ENCODE measurements at regions not wholly inside any gene's neighbourhood (a gene's known extent, or its start where the extent isn't known, plus 50 kb on each side); places are given as distances from the start of the nearest gene placed in this dataset.
"Not testable (repeated sequence)": the region's sequence is repeated elsewhere in the genome, so short reads cannot be mapped to it uniquely, and the experiment has no call there.

DNA sequence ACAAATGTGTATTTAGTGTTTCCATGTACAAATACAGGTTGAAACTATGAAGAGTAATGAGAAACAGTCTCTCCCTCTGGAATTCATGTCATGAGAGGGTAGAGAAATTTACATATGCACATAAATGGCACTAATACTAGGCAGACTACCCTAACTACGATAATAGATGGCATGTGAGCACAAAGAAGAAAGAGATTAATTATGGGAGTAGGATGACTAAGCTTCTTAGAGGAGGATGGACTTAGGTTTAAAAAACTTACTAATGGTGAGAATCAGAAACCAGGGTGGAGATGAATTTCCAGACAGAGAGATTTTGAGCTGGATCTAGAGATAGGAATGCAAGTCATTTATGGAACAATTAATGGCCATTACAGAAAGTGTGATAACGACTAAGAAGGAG lies 225.3 kb upstream of the HTR1E start:
- no peak overlapping the region for H3K27ac Mint-ChIP-seq
- H3K4me1 Mint-ChIP-seq (ENCODE audit: low read depth), result no peaks in the 10 kb centered on the region
- H3K4me3 Mint-ChIP-seq, result no peak overlapping the region
- H3K9me3 Mint-ChIP-seq (ENCODE audit: low read depth), result peaks cover 10% of the 10 kb centered on the region
- no peaks in the 10 kb centered on the region for H3K36me3 Mint-ChIP-seq
- H3K27me3 Mint-ChIP-seq, result no peaks in the 10 kb centered on the region

DNA sequence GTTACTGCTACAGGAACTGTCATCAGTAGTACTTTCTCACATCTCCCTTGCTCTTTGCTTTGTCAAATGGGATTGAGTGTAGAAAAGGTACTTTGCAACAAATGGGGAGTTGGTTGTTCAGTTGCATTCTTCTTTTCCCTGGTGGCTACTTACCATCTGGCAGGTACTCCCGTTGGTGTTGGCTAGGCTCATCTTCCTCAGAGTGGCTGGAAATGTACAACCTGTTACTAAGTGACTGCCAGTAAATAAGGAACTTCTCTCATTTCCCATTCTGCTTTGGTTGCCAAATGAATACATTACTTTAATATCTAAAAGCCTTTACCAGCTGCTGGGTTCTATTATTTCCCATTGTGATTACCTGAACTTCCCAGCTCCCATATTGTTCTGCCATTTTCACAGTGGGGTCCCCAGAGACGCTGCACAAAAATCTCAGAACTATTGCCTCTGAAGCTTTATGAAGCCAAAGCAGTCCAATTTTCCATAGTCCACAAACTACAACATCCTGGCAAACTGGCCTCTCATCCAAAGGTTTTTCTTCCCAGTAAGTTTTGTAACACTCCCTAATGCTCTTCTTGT lies 229.7 kb upstream of the HTR1E start:
- Mint-ChIP-seq H3K4me1 (ENCODE audit: low read depth) (no peaks in the 10 kb centered on the region), H3K9me3 (ENCODE audit: low read depth) (peaks cover 8% of the 10 kb centered on the region), H3K36me3 (no peaks in the 10 kb centered on the region), H3K4me3 (no peak overlapping the region), H3K27ac (no peak overlapping the region), H3K27me3 (no peaks in the 10 kb centered on the region)

DNA sequence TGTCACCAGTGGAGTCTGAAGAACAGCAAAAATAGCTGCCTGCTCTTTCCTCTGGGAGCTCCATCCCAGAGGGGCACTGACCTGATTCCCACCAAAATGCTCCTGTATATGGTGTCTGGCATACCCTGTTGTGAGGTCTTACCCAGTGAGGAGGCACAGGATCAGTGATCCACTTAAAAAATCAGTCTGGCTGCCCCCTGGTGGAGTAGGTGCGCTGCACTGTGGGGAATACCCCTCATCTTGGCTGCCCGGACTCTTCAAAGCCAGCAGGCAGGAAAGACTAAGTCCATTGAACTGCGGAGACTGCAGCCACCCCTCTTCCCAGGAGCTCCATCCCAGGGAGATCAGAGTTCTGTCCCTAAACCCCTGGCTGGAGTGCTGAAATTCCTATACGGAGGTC lies 230.9 kb upstream of the HTR1E start:
- H3K27ac Mint-ChIP-seq, result no peak overlapping the region
- no peaks in the 10 kb centered on the region for H3K27me3 Mint-ChIP-seq
- H3K4me1 Mint-ChIP-seq (ENCODE audit: low read depth), result no peaks in the 10 kb centered on the region
- no peak overlapping the region for H3K4me3 Mint-ChIP-seq
- H3K9me3 Mint-ChIP-seq (ENCODE audit: low read depth), result peaks cover 17% of the 10 kb centered on the region
- no peaks in the 10 kb centered on the region for H3K36me3 Mint-ChIP-seq

DNA sequence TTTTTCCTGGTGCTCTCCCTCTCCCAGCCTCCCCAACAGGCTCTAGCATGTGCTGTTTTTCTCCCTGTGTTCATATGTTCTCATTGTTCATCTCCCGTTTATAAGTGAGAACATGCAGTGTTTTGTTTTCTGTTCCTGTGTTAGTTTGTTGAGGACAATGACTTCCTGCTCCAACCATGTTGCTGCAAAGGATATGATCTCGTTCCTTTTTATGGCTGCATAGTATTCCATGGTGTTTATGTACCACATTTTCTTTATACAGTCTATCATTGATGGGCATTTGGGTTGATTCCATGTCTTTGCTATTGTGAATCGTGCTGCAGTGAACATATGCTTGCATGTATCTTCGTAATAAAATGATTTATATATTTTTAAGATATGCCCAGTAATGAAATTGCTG lies 236.1 kb upstream of the HTR1E start:
- H3K27ac Mint-ChIP-seq; H3K4me3 Mint-ChIP-seq; H3K27me3 Mint-ChIP-seq; H3K36me3 Mint-ChIP-seq; H3K4me1 Mint-ChIP-seq (ENCODE audit: low read depth): not testable (repeated sequence)
- H3K9me3 Mint-ChIP-seq (ENCODE audit: low read depth), result peaks cover 19% of the 10 kb centered on the region

DNA sequence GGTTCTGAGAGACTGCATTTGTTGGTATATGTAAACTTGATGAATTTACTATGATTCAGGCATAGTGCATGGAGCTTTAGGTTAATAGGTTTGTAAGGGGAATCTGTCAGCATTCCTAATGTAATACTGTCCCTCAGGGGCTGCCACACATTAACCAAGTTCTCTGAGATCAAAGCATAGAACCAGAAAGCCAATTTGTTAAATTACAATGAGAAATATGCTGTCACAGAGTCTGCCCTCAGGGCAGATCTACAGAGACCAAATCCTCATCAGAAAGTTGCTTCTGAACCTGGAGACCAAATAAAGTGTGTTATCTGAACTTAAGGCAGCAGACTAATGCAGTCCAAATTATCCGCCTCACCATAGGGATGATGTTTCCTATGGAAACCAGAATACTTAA lies 250.8 kb upstream of the HTR1E start:
- H3K27me3 Mint-ChIP-seq, result no peaks in the 10 kb centered on the region
- H3K27ac Mint-ChIP-seq, result no peak overlapping the region
- peaks cover 12% of the 10 kb centered on the region for H3K9me3 Mint-ChIP-seq (ENCODE audit: low read depth)
- no peaks in the 10 kb centered on the region for H3K4me1 Mint-ChIP-seq (ENCODE audit: low read depth)
- no peaks in the 10 kb centered on the region for H3K36me3 Mint-ChIP-seq
- no peak overlapping the region for H3K4me3 Mint-ChIP-seq

DNA sequence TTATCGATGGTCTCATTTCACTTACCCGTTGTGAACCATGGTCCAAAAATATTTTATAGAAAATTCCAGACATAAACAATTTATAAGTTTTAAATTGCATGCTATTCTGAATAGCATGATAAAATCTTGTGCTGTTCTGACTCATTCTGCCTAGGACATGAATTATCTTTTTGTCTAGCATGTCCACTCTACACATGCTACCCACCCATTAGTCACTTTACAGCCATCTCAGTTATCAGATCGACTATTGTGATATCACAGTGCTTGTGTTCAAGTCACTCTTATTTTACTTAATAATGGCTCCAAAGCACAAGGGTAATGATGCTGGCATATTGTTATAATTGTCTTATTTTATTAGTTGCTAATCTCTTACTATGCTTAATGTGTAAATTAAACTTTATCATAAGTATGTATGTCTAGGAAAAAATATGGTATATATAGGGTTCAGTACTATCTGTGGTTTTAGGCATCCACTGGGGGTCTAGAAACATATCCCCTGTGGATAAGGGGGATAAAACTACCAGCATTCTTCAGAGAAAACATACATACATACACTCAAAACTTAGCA lies 252.0 kb upstream of the HTR1E start:
- Mint-ChIP-seq H3K27me3 (no peaks in the 10 kb centered on the region), H3K36me3 (no peaks in the 10 kb centered on the region), H3K9me3 (ENCODE audit: low read depth) (peaks cover 12% of the 10 kb centered on the region), H3K4me1 (ENCODE audit: low read depth) (no peaks in the 10 kb centered on the region), H3K27ac (no peak overlapping the region), H3K4me3 (no peak overlapping the region)

DNA sequence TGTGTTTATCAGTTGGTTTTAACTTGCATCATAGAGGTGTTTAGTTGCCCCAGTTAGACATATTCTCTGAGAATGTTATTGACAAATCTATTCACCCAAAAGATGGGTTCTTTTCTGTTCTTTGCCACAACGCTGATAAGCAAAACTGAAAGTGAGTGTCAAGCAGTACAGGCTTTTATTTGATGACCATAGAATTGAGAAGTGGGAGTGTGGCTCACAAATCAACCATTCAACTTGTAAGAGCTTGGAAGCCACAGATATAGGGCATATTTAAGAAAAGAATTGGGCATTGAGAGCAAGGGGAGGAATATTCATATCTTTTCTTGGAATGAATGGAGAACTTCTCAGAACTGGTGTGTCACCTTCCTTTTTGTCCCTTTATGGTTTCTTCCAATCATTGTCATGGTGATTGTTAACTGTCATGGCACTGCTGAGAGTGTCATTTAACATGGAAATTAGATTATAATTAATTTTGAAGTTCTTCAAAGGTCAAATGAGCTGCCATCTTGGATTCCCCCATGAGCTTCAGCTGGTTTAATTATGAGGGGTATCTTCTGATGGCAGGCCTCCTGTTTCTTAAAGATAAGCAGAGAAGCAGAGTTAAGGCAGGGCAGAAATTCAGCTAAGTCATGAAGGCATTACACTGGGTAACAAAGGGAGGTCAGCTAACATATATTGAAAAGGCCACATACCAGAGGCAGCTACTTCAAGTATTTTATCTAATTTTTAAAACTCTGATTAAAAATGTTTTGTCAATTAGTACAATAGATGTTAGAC lies 254.0 kb upstream of the HTR1E start:
- H3K36me3 Mint-ChIP-seq, result no peaks in the 10 kb centered on the region
- no peak overlapping the region for H3K4me3 Mint-ChIP-seq
- peaks cover 13% of the 10 kb centered on the region for H3K9me3 Mint-ChIP-seq (ENCODE audit: low read depth)
- no peaks in the 10 kb centered on the region for H3K4me1 Mint-ChIP-seq (ENCODE audit: low read depth)
- no peak overlapping the region for H3K27ac Mint-ChIP-seq
- no peaks in the 10 kb centered on the region for H3K27me3 Mint-ChIP-seq

DNA sequence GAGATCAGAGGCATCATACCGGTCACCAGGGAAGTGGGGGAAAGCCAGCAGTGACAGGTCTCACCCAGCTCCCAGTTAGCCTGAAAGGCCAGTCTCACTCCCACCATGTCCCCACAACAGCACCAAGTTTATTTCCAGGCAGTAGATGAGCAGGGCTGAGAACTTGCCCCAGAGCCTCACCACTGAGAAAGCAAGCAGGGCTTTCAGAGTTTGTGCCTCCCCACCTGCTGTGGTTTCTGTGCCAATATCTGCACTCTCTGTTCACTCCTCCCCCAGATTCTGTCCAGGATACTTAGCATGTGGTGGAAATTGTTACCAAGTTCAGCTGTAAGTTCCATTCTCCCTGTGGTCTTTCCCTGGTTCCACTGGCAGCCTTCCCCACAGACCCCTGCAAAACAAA lies 255.0 kb upstream of the HTR1E start:
- Mint-ChIP-seq H3K4me1 (ENCODE audit: low read depth) (no peaks in the 10 kb centered on the region), H3K27me3 (no peaks in the 10 kb centered on the region), H3K27ac (no peak overlapping the region), H3K36me3 (no peaks in the 10 kb centered on the region), H3K9me3 (ENCODE audit: low read depth) (peaks cover 8% of the 10 kb centered on the region), H3K4me3 (no peak overlapping the region)

DNA sequence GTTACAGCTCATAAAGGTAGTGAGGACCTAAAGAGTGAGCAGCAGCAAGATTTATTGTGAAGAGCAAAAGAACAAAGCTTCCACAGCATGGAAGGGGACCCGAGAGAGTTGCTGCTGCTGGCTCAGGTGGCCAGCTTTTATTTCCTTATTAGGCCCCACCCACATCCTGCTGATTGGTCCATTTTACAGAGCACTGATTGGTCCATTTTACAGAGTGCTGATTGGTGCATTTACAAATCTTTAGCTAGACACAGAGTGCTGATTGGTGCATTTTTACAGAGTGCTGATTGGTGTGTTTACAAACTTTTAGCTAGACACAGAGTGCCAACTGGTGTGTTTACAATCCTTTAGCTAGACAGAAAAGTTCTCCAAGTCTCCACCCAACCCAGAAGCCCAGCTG lies 256.2 kb upstream of the HTR1E start:
- not testable (repeated sequence) for H3K4me3 Mint-ChIP-seq

DNA sequence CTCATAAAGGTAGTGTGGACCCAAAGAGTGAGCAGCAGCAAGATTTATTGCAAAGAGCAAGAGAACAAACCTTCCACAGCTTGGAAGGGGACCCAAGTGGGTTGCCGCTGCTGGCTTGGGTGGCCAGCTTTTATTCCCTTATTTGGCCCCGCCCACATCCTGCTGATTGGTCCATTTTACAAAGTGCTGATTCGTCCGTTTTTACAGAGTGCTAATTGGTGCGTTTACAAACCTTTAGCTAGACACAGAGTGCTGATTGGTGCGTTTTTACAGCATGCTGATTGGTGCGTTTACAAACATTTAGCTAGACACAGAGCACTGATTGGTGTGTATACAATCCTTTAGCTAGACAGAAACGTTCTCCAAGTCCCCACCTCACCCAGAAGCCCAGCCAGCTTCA lies 265.2 kb upstream of the HTR1E start:
- H3K36me3 Mint-ChIP-seq; H3K4me1 Mint-ChIP-seq (ENCODE audit: low read depth); H3K27ac Mint-ChIP-seq; H3K4me3 Mint-ChIP-seq; H3K27me3 Mint-ChIP-seq: not testable (repeated sequence)
- H3K9me3 Mint-ChIP-seq (ENCODE audit: low read depth), result peaks cover 16% of the 10 kb centered on the region

More for the DNA sequence above, 256.2 kb upstream of the HTR1E start:
- H3K27ac Mint-ChIP-seq; H3K36me3 Mint-ChIP-seq; H3K4me1 Mint-ChIP-seq (ENCODE audit: low read depth); H3K27me3 Mint-ChIP-seq; H3K9me3 Mint-ChIP-seq (ENCODE audit: low read depth): not testable (repeated sequence)

DNA sequence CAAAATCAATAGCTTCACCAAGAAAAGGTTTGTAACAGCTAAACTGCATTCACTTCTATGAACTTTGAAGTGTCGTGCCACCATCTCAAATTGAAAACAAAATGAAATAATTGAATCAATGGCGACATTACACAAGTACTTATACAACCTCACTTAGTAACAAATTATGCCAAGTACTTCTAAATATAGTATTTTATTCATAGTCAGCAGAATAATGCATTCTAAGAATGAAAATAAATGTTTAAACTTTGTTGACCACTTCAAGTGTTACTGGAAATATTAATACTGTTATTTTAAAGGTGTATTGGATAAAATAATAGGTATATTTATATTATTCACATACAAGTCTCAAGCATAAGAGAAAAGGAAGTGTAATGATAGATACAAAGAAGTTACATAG lies 280.1 kb upstream of the HTR1E start:
- Mint-ChIP-seq H3K4me1 (ENCODE audit: low read depth) (no peaks in the 10 kb centered on the region), H3K4me3 (no peak overlapping the region), H3K27me3 (no peaks in the 10 kb centered on the region), H3K9me3 (ENCODE audit: low read depth) (peaks cover 11% of the 10 kb centered on the region), H3K27ac (no peak overlapping the region), H3K36me3 (no peaks in the 10 kb centered on the region)

DNA sequence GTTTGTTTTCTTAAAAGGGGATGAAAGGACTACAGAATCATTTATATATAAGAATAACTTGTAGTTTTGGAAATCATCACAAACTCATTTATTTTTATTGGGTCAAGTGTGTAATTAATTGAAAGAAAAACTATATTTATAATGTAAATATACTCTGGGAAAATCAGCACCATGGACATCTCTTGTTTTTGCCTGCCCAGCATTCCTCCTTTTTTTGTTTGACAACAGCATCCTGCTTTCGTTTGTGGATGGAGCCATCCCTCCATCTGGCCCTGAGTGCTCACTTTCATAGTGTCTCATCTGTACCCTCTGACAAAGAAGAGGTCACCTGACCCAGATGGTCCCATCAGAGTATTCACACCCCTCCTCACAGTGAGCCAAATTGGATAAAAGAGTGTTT lies 308.2 kb upstream of the HTR1E start:
- Mint-ChIP-seq H3K36me3 (no peaks in the 10 kb centered on the region), H3K4me1 (ENCODE audit: low read depth) (no peaks in the 10 kb centered on the region), H3K27me3 (no peaks in the 10 kb centered on the region), H3K9me3 (ENCODE audit: low read depth) (no peaks in the 10 kb centered on the region), H3K4me3 (no peak overlapping the region), H3K27ac (no peak overlapping the region)

DNA sequence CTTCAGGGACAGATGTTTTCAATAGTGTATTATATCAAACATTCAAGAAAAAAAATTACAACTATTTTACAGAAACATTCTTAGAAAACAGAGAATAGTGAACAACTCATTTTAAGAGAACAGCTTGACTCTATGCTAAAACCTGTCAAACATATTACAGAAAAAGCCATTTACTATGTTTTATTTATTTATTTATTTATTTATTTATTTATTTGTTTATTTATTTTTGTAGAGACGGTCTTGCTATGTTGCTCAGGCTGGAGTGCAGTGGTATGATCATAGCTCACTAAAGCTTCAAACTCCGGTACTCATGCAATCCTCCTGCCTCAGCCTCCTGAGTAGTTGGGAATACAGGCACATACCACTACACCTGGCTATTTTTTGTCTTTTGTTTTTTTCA lies 317.9 kb upstream of the HTR1E start:
- Mint-ChIP-seq H3K36me3 (no peaks in the 10 kb centered on the region), H3K27me3 (no peaks in the 10 kb centered on the region), H3K9me3 (ENCODE audit: low read depth) (peaks cover 22% of the 10 kb centered on the region), H3K4me3 (no peak overlapping the region), H3K27ac (no peak overlapping the region), H3K4me1 (ENCODE audit: low read depth) (no peaks in the 10 kb centered on the region)

DNA sequence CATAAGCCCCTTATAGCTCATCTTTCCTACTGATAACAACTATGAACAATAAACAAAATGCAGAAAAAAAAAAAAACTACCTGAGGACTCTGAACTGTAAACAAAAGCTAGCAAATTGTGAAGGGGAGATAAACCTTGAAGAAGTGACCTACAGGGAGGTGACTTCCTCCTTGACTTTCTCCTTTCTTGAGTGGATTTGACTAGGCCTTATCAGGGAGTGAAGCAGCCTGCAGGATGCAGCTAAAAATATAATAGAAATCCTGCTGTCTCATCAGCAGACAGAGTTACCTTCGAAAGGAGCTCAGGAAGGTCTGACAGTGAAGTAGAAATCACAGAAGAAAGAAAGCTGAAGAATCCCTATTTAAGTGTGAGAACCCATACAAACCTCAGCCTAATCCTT lies 322.0 kb upstream of the HTR1E start:
- Mint-ChIP-seq H3K4me3 (no peak overlapping the region), H3K27me3 (no peaks in the 10 kb centered on the region), H3K9me3 (ENCODE audit: low read depth) (peaks cover 2% of the 10 kb centered on the region), H3K27ac (no peak overlapping the region), H3K4me1 (ENCODE audit: low read depth) (no peaks in the 10 kb centered on the region), H3K36me3 (no peaks in the 10 kb centered on the region)

DNA sequence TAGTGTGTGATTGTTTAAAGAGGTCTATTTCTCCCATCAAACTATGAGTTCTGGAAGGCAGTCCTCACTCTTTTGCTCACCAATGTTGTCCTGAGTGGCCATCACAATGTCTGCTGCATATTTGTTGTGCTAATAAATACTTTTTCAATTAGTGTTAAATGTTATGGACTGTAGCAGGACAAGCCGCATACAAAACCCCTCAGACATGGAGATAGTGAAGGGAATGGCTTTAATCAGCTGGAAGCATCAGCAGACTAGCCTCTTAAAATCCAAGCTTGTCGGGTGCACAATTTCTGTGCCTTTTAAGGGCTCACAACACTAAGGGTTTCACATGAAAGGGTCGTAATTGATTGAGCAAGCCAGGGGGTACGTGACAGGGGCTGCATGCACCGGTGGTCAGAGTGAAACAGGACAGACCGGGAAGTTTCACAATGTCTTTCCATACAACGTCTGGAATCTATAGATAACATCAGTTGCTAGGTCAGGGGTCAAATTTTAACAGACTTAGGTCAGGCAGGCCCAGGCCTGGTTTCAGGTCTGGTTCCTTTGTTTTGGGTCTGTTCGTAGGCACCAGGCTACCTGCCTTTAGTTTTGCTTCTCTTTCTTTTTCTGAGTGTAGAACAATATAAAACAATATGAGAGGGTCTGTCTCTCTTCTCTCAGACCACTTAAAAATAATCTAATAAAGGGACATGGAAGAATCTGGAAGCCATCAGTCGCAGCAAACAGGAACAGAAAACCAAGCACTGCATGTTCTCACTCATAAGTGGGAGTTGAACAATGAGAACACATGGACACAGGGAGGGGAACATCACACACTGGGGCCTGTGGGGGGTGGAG lies 327.6 kb upstream of the HTR1E start:
- H3K4me1 Mint-ChIP-seq (ENCODE audit: low read depth), result no peaks in the 10 kb centered on the region
- H3K27ac Mint-ChIP-seq, result no peak overlapping the region
- no peaks in the 10 kb centered on the region for H3K27me3 Mint-ChIP-seq
- H3K9me3 Mint-ChIP-seq (ENCODE audit: low read depth), result no peaks in the 10 kb centered on the region
- no peak overlapping the region for H3K4me3 Mint-ChIP-seq
- H3K36me3 Mint-ChIP-seq, result no peaks in the 10 kb centered on the region

Measured in activated naive CD8-positive, alpha-beta T cell (primary cell).